GM23338 (cell line): ENCODE measurements at regions not wholly inside any gene's neighbourhood (a gene's known extent, or its start where the extent isn't known, plus 50 kb on each side); places are given as distances from the start of the nearest gene placed in this dataset.

ENCODE experiments used
- ATAC-seq: fragments of 200-7000 bp; cut with Tn5 transposase; 3 replicates; pipeline ENCODE4 v1.9.1; 2020
- DNase-seq: peaks from one replicate; pipeline ENCODE4 v3.0.0-alpha.2; 2015; ENCODE audit warnings: low spot score
- H2AFZ ChIP-seq: fragments of 200-600 bp; sonication (generic); 2 replicates; pipeline ENCODE4 v1.8.0; 2016; ENCODE audit warnings: antibody characterized with exemption, mild to moderate bottlenecking, moderate library complexity
- H3F3A ChIP-seq: fragments of 200-600 bp; sonication (generic); replicated peaks from 2 replicates; pipeline ENCODE4 v1.8.0; 2017; ENCODE audit warnings: antibody characterized with exemption, mixed run types, low read depth
- H3K27ac ChIP-seq: fragments of 200-600 bp; sonication (generic); 2 replicates; pipeline ENCODE4 v1.6.1; 2016; ENCODE audit warnings: low read depth
- H3K27me3 ChIP-seq: fragments of 200-600 bp; sonication (generic); 2 replicates; pipeline ENCODE4 v1.8.0; 2016; ENCODE audit warnings: mild to moderate bottlenecking, mixed run types, moderate library complexity; ENCODE audit not compliant: insufficient read depth
- H3K36me3 ChIP-seq: fragments of 200-600 bp; sonication (generic); 2 replicates; pipeline ENCODE4 v1.8.0; 2016; ENCODE audit warnings: mild to moderate bottlenecking; ENCODE audit not compliant: insufficient read depth
- H3K4me1 ChIP-seq: fragments of 200-600 bp; sonication (generic); 2 replicates; pipeline ENCODE4 v1.8.0; 2016; ENCODE audit warnings: mild to moderate bottlenecking, moderate library complexity; ENCODE audit not compliant: insufficient read depth
- H3K4me2 ChIP-seq: fragments of 200-600 bp; sonication (generic); 2 replicates; pipeline ENCODE4 v1.7.1; 2017; ENCODE audit warnings: mixed run types
- H3K4me3 ChIP-seq: fragments of 200-600 bp; sonication (generic); 2 replicates; pipeline ENCODE4 v1.6.1; 2016; ENCODE audit warnings: mixed run types
- H3K79me2 ChIP-seq: fragments of 200-600 bp; sonication (generic); replicated peaks from 2 replicates; pipeline ENCODE4 v1.8.0; 2017; ENCODE audit warnings: mild to moderate bottlenecking; ENCODE audit not compliant: insufficient read depth
- H3K9me2 ChIP-seq: fragments of 200-600 bp; sonication (generic); 2 replicates; pipeline ENCODE4 v1.8.0; 2017; ENCODE audit not compliant: insufficient read depth
- H4K20me1 ChIP-seq: fragments of 200-600 bp; sonication (generic); replicated peaks from 2 replicates; pipeline ENCODE4 v1.8.0; 2017; ENCODE audit warnings: mild to moderate bottlenecking; ENCODE audit not compliant: insufficient read depth
- H3K27ac Mint-ChIP-seq: 2 replicates; pipeline ENCODE4 v1.8.0; 2020; ENCODE audit warnings: inconsistent platforms, mild to moderate bottlenecking, moderate library complexity, mixed read lengths
- H3K27me3 Mint-ChIP-seq: 3 replicates; pipeline ENCODE4 v1.8.0; 2022; ENCODE audit warnings: low read depth, mild to moderate bottlenecking, moderate library complexity, mixed read lengths, inconsistent platforms; ENCODE audit not compliant: insufficient read depth, poor library complexity
- H3K36me3 Mint-ChIP-seq: 3 replicates; pipeline ENCODE4 v1.8.0; 2021; ENCODE audit warnings: low read depth, mild to moderate bottlenecking, inconsistent platforms, moderate library complexity, mixed read lengths
- H3K4me1 Mint-ChIP-seq: 3 replicates; pipeline ENCODE4 v1.8.0; 2020; ENCODE audit warnings: mild to moderate bottlenecking, inconsistent platforms, mixed read lengths
- H3K4me3 Mint-ChIP-seq: 3 replicates; pipeline ENCODE4 v1.8.0; 2021; ENCODE audit warnings: moderate library complexity, mild to moderate bottlenecking, inconsistent platforms, mixed read lengths
- H3K9me3 Mint-ChIP-seq: 3 replicates; pipeline ENCODE4 v1.8.0; 2020; ENCODE audit warnings: moderate library complexity, mild to moderate bottlenecking, inconsistent platforms, mixed read lengths
- CREB1 ChIP-seq: fragments of 250-450 bp; sonication (Bioruptor Pico); IDR thresholded peaks from 2 replicates; pipeline ENCODE4 v1.5.0; 2020; ENCODE audit warnings: low read depth, mild to moderate bottlenecking, moderate library complexity
- EZH2phosphoT487 ChIP-seq: fragments of 200-600 bp; sonication (generic); IDR thresholded peaks from one replicate; pipeline ENCODE4 v1.8.1; 2018; ENCODE audit warnings: antibody characterized with exemption; ENCODE audit not compliant: unreplicated experiment
- JUNB ChIP-seq: IDR thresholded peaks from one replicate; pipeline ENCODE4 v1.6.1; 2016; ENCODE audit warnings: antibody characterized with exemption; ENCODE audit not compliant: unreplicated experiment
- POLR2AphosphoS5 ChIP-seq: IDR thresholded peaks from 2 replicates; pipeline ENCODE4 v1.6.1; 2016; ENCODE audit warnings: antibody characterized with exemption, low read depth
- ZNF114 ChIP-seq: fragments of 250-450 bp; sonication (Bioruptor Pico); IDR thresholded peaks from 2 replicates; pipeline ENCODE4 v1.5.0; 2020; ENCODE audit warnings: mild to moderate bottlenecking, moderate library complexity
- ZNF331 ChIP-seq: fragments of 250-450 bp; sonication (Bioruptor Pico); IDR thresholded peaks from 2 replicates; pipeline ENCODE4 v1.5.0; 2020; ENCODE audit warnings: low read depth, mild to moderate bottlenecking, moderate library complexity
- TF ChIP-seq, protein P1 (sequence below): fragments of 250-450 bp; sonication (Bioruptor Pico); IDR thresholded peaks from 2 replicates; pipeline ENCODE4 v1.5.0; 2020; ENCODE audit warnings: mild to moderate bottlenecking, moderate library complexity
- TF ChIP-seq, protein P2 (sequence below), 2 experiments: fragments of 200-600 bp in 1 of 2; sonication (generic) in 1 of 2; conservative IDR thresholded peaks; 2 replicates each; pipeline versions ENCODE4 v1.5.1 to v1.6.1; 2016 to 2017; ENCODE audit warnings: antibody characterized with exemption in 2 of 2, low read depth in 2 of 2, mild to moderate bottlenecking in 2 of 2, moderate library complexity in 1 of 2
- TF ChIP-seq, protein P3 (sequence below): IDR thresholded peaks from one replicate; pipeline ENCODE4 v1.6.1; 2018; ENCODE audit warnings: antibody characterized with exemption; ENCODE audit not compliant: unreplicated experiment

DNA sequence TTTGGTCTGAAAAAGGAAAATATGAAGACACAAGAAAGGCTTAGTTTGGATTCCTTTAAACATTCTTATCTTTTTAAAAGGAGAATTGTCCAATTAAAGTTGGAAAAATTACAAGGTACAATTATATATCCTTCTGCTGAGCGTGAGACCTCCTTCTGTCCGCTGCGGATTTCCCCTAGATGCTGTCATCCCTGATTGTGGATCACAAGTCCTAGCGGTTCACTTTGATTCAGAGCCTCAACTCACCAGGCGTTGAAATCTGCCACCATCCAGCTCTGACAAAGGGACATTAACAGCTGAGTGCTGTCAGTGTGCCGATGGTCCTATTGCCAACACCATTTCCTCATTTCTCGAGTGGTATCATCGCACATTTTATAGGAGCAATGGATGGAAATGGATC lies 73.1 kb upstream of the PTER start:
- Histone ChIP-seq H3K9me2 (no peaks in the 10 kb centered on the region; the same call in 1 of the 2 replicates), H3K27ac (no peak overlapping the region), H3K4me1 (peaks cover 6% of the 10 kb centered on the region), H3K27me3 (no peaks in the 10 kb centered on the region), H3K36me3 (no peaks in the 10 kb centered on the region; the same call in 1 of the 2 replicates), H3K79me2 (no peaks in the 10 kb centered on the region), H3K4me2 (no peak overlapping the region), H4K20me1 (no peaks in the 10 kb centered on the region), H3F3A (no peaks in the 10 kb centered on the region), H3K4me3 (no peak overlapping the region), H2AFZ (no peak overlapping the region)
- Mint-ChIP-seq H3K27ac (no peak overlapping the region), H3K36me3 (peaks cover 40% of the 10 kb centered on the region), H3K27me3 (peaks cover 4% of the 10 kb centered on the region), H3K9me3 (peaks cover 33% of the 10 kb centered on the region), H3K4me3 (no peak overlapping the region), H3K4me1 (peaks cover 20% of the 10 kb centered on the region)
- DNase-seq (no peak), ATAC-seq (no peak)
- no peak for TF ChIP-seq JUNB
- TF ChIP-seq ZNF331 (CRISPR knock-in tag), result no peak
- no peak for TF ChIP-seq ZNF114

DNA sequence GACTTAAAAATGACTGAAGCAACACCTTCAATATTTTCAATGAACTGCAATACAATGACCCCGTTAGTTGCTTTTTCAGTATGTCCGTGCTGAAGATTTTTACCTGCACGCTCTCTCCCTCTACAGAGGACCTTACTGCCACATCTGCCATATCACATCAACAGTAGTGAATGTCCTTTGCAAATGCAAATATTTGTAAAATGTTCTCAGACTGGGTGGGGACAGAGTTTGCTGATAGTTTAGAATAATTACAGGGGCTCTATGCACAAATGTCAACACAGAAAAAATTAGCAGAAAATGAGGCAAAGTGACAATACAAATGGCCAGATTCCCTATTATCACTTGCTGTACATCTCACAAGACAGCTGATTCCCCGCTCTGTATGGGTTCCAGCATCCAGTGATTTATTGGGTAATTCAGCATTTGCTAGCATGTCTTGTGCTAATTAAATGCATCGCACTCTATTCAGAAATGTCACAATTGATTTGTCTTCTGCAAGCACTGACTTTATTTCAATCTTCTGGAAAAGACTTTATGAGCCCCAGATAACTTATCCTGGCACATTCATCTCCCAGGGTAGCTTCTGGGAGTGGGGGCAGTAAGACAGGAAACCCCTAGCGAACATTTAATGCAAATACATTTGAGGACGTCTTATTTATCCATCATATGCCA lies 69.1 kb upstream of the PTER start:
- DNase-seq (no peak), ATAC-seq (no peak)
- Mint-ChIP-seq H3K27me3 (no peaks in the 10 kb centered on the region), H3K9me3 (peaks cover under 1% of the 10 kb centered on the region; the same call in 1 of the 3 replicates), H3K27ac (no peak overlapping the region), H3K4me1 (peaks cover 20% of the 10 kb centered on the region), H3K4me3 (no peak overlapping the region), H3K36me3 (peaks cover 13% of the 10 kb centered on the region; the same call in 2 of the 3 replicates)
- H3F3A ChIP-seq, result no peaks in the 10 kb centered on the region
- H3K4me3 ChIP-seq, result no peak overlapping the region
- H3K4me2 ChIP-seq, result peak overlapping the region; percentile 60
- H2AFZ ChIP-seq, result no peak overlapping the region
- H3K9me2 ChIP-seq, result no peaks in the 10 kb centered on the region
- H3K79me2 ChIP-seq, result no peaks in the 10 kb centered on the region
- no peaks in the 10 kb centered on the region for H4K20me1 ChIP-seq
- peaks cover 6% of the 10 kb centered on the region for H3K4me1 ChIP-seq
- H3K27me3 ChIP-seq, result no peaks in the 10 kb centered on the region
- no peak overlapping the region for H3K27ac ChIP-seq
- no peaks in the 10 kb centered on the region for H3K36me3 ChIP-seq
- TF ChIP-seq, protein P1, sequence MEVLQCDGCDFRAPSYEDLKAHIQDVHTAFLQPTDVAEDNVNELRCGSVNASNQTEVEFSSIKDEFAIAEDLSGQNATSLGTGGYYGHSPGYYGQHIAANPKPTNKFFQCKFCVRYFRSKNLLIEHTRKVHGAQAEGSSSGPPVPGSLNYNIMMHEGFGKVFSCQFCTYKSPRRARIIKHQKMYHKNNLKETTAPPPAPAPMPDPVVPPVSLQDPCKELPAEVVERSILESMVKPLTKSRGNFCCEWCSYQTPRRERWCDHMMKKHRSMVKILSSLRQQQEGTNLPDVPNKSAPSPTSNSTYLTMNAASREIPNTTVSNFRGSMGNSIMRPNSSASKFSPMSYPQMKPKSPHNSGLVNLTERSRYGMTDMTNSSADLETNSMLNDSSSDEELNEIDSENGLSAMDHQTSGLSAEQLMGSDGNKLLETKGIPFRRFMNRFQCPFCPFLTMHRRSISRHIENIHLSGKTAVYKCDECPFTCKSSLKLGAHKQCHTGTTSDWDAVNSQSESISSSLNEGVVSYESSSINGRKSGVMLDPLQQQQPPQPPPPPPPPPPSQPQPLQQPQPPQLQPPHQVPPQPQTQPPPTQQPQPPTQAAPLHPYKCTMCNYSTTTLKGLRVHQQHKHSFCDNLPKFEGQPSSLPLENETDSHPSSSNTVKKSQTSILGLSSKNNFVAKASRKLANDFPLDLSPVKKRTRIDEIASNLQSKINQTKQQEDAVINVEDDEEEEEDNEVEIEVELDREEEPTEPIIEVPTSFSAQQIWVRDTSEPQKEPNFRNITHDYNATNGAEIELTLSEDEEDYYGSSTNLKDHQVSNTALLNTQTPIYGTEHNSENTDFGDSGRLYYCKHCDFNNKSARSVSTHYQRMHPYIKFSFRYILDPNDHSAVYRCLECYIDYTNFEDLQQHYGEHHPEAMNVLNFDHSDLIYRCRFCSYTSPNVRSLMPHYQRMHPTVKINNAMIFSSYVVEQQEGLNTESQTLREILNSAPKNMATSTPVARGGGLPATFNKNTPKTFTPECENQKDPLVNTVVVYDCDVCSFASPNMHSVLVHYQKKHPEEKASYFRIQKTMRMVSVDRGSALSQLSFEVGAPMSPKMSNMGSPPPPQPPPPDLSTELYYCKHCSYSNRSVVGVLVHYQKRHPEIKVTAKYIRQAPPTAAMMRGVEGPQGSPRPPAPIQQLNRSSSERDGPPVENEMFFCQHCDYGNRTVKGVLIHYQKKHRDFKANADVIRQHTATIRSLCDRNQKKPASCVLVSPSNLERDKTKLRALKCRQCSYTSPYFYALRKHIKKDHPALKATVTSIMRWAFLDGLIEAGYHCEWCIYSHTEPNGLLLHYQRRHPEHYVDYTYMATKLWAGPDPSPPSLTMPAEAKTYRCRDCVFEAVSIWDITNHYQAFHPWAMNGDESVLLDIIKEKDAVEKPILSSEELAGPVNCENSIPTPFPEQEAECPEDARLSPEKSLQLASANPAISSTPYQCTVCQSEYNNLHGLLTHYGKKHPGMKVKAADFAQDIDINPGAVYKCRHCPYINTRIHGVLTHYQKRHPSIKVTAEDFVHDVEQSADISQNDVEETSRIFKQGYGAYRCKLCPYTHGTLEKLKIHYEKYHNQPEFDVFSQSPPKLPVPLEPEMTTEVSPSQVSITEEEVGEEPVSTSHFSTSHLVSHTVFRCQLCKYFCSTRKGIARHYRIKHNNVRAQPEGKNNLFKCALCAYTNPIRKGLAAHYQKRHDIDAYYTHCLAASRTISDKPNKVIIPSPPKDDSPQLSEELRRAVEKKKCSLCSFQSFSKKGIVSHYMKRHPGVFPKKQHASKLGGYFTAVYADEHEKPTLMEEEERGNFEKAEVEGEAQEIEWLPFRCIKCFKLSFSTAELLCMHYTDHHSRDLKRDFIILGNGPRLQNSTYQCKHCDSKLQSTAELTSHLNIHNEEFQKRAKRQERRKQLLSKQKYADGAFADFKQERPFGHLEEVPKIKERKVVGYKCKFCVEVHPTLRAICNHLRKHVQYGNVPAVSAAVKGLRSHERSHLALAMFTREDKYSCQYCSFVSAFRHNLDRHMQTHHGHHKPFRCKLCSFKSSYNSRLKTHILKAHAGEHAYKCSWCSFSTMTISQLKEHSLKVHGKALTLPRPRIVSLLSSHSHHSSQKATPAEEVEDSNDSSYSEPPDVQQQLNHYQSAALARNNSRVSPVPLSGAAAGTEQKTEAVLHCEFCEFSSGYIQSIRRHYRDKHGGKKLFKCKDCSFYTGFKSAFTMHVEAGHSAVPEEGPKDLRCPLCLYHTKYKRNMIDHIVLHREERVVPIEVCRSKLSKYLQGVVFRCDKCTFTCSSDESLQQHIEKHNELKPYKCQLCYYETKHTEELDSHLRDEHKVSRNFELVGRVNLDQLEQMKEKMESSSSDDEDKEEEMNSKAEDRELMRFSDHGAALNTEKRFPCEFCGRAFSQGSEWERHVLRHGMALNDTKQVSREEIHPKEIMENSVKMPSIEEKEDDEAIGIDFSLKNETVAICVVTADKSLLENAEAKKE (CRISPR knock-in tag), result no peak
- TF ChIP-seq CREB1 (no peak), POLR2AphosphoS5 (no peak), EZH2phosphoT487 (no peak), ZNF331 (CRISPR knock-in tag) (no peak), JUNB (no peak)
- TF ChIP-seq, protein P2, sequence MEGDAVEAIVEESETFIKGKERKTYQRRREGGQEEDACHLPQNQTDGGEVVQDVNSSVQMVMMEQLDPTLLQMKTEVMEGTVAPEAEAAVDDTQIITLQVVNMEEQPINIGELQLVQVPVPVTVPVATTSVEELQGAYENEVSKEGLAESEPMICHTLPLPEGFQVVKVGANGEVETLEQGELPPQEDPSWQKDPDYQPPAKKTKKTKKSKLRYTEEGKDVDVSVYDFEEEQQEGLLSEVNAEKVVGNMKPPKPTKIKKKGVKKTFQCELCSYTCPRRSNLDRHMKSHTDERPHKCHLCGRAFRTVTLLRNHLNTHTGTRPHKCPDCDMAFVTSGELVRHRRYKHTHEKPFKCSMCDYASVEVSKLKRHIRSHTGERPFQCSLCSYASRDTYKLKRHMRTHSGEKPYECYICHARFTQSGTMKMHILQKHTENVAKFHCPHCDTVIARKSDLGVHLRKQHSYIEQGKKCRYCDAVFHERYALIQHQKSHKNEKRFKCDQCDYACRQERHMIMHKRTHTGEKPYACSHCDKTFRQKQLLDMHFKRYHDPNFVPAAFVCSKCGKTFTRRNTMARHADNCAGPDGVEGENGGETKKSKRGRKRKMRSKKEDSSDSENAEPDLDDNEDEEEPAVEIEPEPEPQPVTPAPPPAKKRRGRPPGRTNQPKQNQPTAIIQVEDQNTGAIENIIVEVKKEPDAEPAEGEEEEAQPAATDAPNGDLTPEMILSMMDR (conservative IDR thresholded peaks at IDR 0.05; ENCODE audit: low read depth in 2 of 2), result no peak
- TF ChIP-seq, protein P3, sequence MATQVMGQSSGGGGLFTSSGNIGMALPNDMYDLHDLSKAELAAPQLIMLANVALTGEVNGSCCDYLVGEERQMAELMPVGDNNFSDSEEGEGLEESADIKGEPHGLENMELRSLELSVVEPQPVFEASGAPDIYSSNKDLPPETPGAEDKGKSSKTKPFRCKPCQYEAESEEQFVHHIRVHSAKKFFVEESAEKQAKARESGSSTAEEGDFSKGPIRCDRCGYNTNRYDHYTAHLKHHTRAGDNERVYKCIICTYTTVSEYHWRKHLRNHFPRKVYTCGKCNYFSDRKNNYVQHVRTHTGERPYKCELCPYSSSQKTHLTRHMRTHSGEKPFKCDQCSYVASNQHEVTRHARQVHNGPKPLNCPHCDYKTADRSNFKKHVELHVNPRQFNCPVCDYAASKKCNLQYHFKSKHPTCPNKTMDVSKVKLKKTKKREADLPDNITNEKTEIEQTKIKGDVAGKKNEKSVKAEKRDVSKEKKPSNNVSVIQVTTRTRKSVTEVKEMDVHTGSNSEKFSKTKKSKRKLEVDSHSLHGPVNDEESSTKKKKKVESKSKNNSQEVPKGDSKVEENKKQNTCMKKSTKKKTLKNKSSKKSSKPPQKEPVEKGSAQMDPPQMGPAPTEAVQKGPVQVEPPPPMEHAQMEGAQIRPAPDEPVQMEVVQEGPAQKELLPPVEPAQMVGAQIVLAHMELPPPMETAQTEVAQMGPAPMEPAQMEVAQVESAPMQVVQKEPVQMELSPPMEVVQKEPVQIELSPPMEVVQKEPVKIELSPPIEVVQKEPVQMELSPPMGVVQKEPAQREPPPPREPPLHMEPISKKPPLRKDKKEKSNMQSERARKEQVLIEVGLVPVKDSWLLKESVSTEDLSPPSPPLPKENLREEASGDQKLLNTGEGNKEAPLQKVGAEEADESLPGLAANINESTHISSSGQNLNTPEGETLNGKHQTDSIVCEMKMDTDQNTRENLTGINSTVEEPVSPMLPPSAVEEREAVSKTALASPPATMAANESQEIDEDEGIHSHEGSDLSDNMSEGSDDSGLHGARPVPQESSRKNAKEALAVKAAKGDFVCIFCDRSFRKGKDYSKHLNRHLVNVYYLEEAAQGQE, result no peak
